H1 (cell line): ENCODE measurements at regions not wholly inside any gene's neighbourhood (a gene's known extent, or its start where the extent isn't known, plus 50 kb on each side); places are given as distances from the start of the nearest gene placed in this dataset.

ENCODE experiments used
- CTCF ChIA-PET: fragments of 300-600 bp; sonication (Branson Sonifier 250); formaldehyde crosslinking; loops from one replicate; lab custom pipeline; 2021; ENCODE audit not compliant: partially characterized antibody; lab: Charles Lee
- POLR2A ChIA-PET: fragments of 300-600 bp; sonication (Branson Sonifier 250); formaldehyde crosslinking; loops from one replicate; lab custom pipeline; 2021; ENCODE audit warnings: inconsistent platforms; ENCODE audit not compliant: partially characterized antibody; lab: Charles Lee
- DNase-seq, 2 experiments: peaks; one replicate each; pipeline versions ENCODE4 v3.0.0 to v3.0.0-alpha.2; 2010 to 2022; ENCODE audit warnings: low spot score in 2 of 2, low read depth in 1 of 2, mixed read lengths in 1 of 2
- FAIRE-seq: peaks from 2 replicates; lab custom pipeline; 2011; peaks lifted over from hg19 to GRCh38; lab: Jason Lieb, UNC
- H2AFZ ChIP-seq: 2 replicates; pipeline ENCODE4 v1.8.1; 2012; ENCODE audit warnings: low read length, inconsistent platforms
- H2AK5ac ChIP-seq: 2 replicates; pipeline ENCODE4 v1.6.1; 2013; ENCODE audit warnings: low read depth, low read length
- H2BK120ac ChIP-seq: replicated peaks from 2 replicates; pipeline ENCODE3; 2013; ENCODE audit warnings: low read depth, low read length, inconsistent platforms
- H2BK12ac ChIP-seq: 2 replicates; pipeline ENCODE4 v1.6.1; 2013; ENCODE audit warnings: low read depth, low read length
- H2BK15ac ChIP-seq: 2 replicates; pipeline ENCODE4 v1.6.1; 2013; ENCODE audit warnings: low read length
- H2BK20ac ChIP-seq: 2 replicates; pipeline ENCODE4 v1.6.1; 2013; ENCODE audit warnings: low read length
- H2BK5ac ChIP-seq: 2 replicates; pipeline ENCODE4 v1.6.1; 2013; ENCODE audit warnings: low read depth, low read length
- H3K14ac ChIP-seq: 2 replicates; pipeline ENCODE4 v1.6.1; 2013; ENCODE audit warnings: inconsistent platforms; ENCODE audit not compliant: insufficient read length
- H3K18ac ChIP-seq: 2 replicates; pipeline ENCODE4 v1.6.1; 2013; ENCODE audit warnings: low read length; ENCODE audit errors: extremely low read depth
- H3K23ac ChIP-seq: 2 replicates; pipeline ENCODE4 v1.6.1; 2013; ENCODE audit warnings: inconsistent platforms; ENCODE audit not compliant: insufficient read length
- H3K23me2 ChIP-seq: 2 replicates; pipeline ENCODE4 v1.6.1; 2013; ENCODE audit warnings: low read depth, low read length
- H3K27ac ChIP-seq: 2 replicates; pipeline ENCODE4 v1.6.1; 2011; ENCODE audit warnings: low read depth, low read length, inconsistent platforms
- H3K27me3 ChIP-seq, 4 experiments: replicated peaks in 1 of 4; 1 replicate in 1 of 4; 2 replicates in 3 of 4; pipeline versions ENCODE4 v1.6.1 to v1.8.1; 2011 to 2013; ENCODE audit warnings: low read length in 3 of 4, mild to moderate bottlenecking in 3 of 4, inconsistent platforms in 2 of 4, mixed read lengths in 2 of 4, moderate library complexity in 1 of 4; ENCODE audit not compliant: control insufficient read depth in 3 of 4, insufficient read depth in 3 of 4; ENCODE audit errors: extremely low read depth in 1 of 4
- H3K36me3 ChIP-seq, 4 experiments: 2 replicates each; pipeline versions ENCODE4 v1.6.1 to v1.8.1; 2011 to 2013; ENCODE audit warnings: mild to moderate bottlenecking in 4 of 4, low read length in 3 of 4, moderate library complexity in 2 of 4, control low read depth in 1 of 4, inconsistent platforms in 1 of 4; ENCODE audit not compliant: insufficient read depth in 4 of 4, control insufficient read depth in 2 of 4
- H3K4ac ChIP-seq: replicated peaks from 2 replicates; pipeline ENCODE3; 2013; ENCODE audit warnings: low read length, low read depth, mixed read lengths, inconsistent platforms; ENCODE audit not compliant: insufficient read length
- H3K4me1 ChIP-seq, 4 experiments: replicated peaks in 1 of 4; 1 replicate in 1 of 4; 2 replicates in 3 of 4; pipeline versions ENCODE4 v1.6.1 to v1.8.1; 2011 to 2013; ENCODE audit warnings: low read length in 3 of 4, inconsistent platforms in 2 of 4, mixed read lengths in 1 of 4; ENCODE audit not compliant: insufficient read depth in 4 of 4, control insufficient read depth in 3 of 4
- H3K4me2 ChIP-seq, 2 experiments: 2 replicates each; pipeline versions ENCODE4 v1.6.1 to v1.8.1; 2011 to 2013; ENCODE audit warnings: low read depth in 2 of 2, low read length in 2 of 2, control low read depth in 1 of 2, inconsistent platforms in 1 of 2, mild to moderate bottlenecking in 1 of 2; ENCODE audit not compliant: insufficient read depth in 1 of 2
- H3K4me3 ChIP-seq, 4 experiments: fragments of 200-600, 300-600 bp in 1 of 4; sonication (generic), shearing (Covaris generic), sonication (Bioruptor Twin) in 1 of 4; 2 replicates each; pipeline versions ENCODE4 v1.5.1 to v1.8.1; 2011 to 2016; ENCODE audit warnings: low read length in 4 of 4, low read depth in 3 of 4, control low read depth in 2 of 4, inconsistent platforms in 2 of 4, mild to moderate bottlenecking in 2 of 4, mixed read lengths in 1 of 4, moderate library complexity in 1 of 4; ENCODE audit not compliant: insufficient read depth in 2 of 4; ENCODE audit errors: extremely low read depth in 1 of 4
- H3K56ac ChIP-seq: replicated peaks from 2 replicates; pipeline ENCODE3; 2013; ENCODE audit warnings: low read depth, mild to moderate bottlenecking, mixed read lengths, low read length, inconsistent platforms; ENCODE audit not compliant: insufficient read length
- H3K79me1 ChIP-seq: 2 replicates; pipeline ENCODE4 v1.6.1; 2013; ENCODE audit warnings: low read depth, low read length, control low read depth
- H3K79me2 ChIP-seq, 2 experiments: 2 replicates each; pipeline versions ENCODE4 v1.6.1 to v1.8.1; 2012 to 2013; ENCODE audit warnings: low read length in 2 of 2, mild to moderate bottlenecking in 2 of 2, inconsistent platforms in 1 of 2; ENCODE audit not compliant: insufficient read depth in 2 of 2, control insufficient read depth in 1 of 2
- H3K9ac ChIP-seq, 4 experiments: replicated peaks in 1 of 4; 1 replicate in 1 of 4; 2 replicates in 3 of 4; pipeline versions ENCODE4 v1.6.1 to v1.8.1; 2011 to 2013; ENCODE audit warnings: low read depth in 3 of 4, low read length in 3 of 4, control low read depth in 2 of 4, mild to moderate bottlenecking in 2 of 4, moderate library complexity in 2 of 4, inconsistent platforms in 1 of 4; ENCODE audit errors: extremely low read depth in 1 of 4
- H3K9me3 ChIP-seq, 2 experiments: 2 replicates each; pipeline versions ENCODE4 v1.6.1 to v1.8.1; 2012 to 2013; ENCODE audit warnings: mild to moderate bottlenecking in 2 of 2, moderate library complexity in 2 of 2, control low read depth in 1 of 2, inconsistent platforms in 1 of 2, low read depth in 1 of 2, low read length in 1 of 2, mixed read lengths in 1 of 2; ENCODE audit not compliant: insufficient read depth in 2 of 2
- H4K20me1 ChIP-seq, 2 experiments: replicated peaks in 1 of 2; 2 replicates each; pipeline versions ENCODE3 to v1.8.1; 2011 to 2013; ENCODE audit warnings: inconsistent platforms in 2 of 2, low read length in 2 of 2, mild to moderate bottlenecking in 1 of 2; ENCODE audit not compliant: insufficient read depth in 2 of 2, control insufficient read depth in 1 of 2
- H4K5ac ChIP-seq: 2 replicates; pipeline ENCODE4 v1.6.1; 2013; ENCODE audit warnings: low read length, low read depth, mixed read lengths, inconsistent platforms; ENCODE audit not compliant: insufficient read length
- H4K8ac ChIP-seq: 2 replicates; pipeline ENCODE4 v1.8.0; 2013; ENCODE audit warnings: mild to moderate bottlenecking, moderate library complexity, low read length, inconsistent platforms; ENCODE audit not compliant: insufficient read depth; ENCODE audit errors: extremely low read depth
- H4K91ac ChIP-seq: replicated peaks from 2 replicates; pipeline ENCODE3; 2013; ENCODE audit warnings: low read length, mixed read lengths, inconsistent platforms; ENCODE audit not compliant: insufficient read length
- BACH1 ChIP-seq: IDR thresholded peaks from 2 replicates; pipeline ENCODE4 v1.6.1; 2012; ENCODE audit warnings: low read length, improper control_type of control experiment
- BCL11A ChIP-seq, 2 experiments: IDR thresholded peaks; one replicate each; pipeline ENCODE4 v1.6.1; 2011; ENCODE audit warnings: low read depth in 2 of 2, low read length in 2 of 2, mild to moderate bottlenecking in 2 of 2
- CBX8 ChIP-seq: fragments of 300-800, 300-1000 bp; sonication (generic); IDR thresholded peaks from 2 replicates; pipeline ENCODE4 v1.7.1; 2016; ENCODE audit warnings: low read depth, low read length, borderline replicate concordance
- CHD2 ChIP-seq: IDR thresholded peaks from 2 replicates; pipeline ENCODE4 v1.6.1; 2012; ENCODE audit warnings: low read length, improper control_type of control experiment
- CTBP2 ChIP-seq: IDR thresholded peaks from 2 replicates; pipeline ENCODE4 v1.7.0; 2011; ENCODE audit warnings: borderline replicate concordance, mild to moderate bottlenecking, moderate library complexity, mixed read lengths, low read length; ENCODE audit not compliant: insufficient read depth, insufficient read length
- POLR2A ChIP-seq, 2 experiments: IDR thresholded peaks; 1 replicate in 1 of 2; 2 replicates in 1 of 2; pipeline ENCODE4 v1.6.1; 2011; ENCODE audit warnings: low read depth in 2 of 2, low read length in 2 of 2, mild to moderate bottlenecking in 2 of 2; ENCODE audit errors: control extremely low read depth in 1 of 2
- POLR2AphosphoS5 ChIP-seq: IDR thresholded peaks from 2 replicates; pipeline ENCODE4 v1.6.1; 2011; ENCODE audit warnings: low read depth, low read length
- SP2 ChIP-seq: IDR thresholded peaks from 2 replicates; pipeline ENCODE4 v1.6.1; 2012; ENCODE audit warnings: mild to moderate bottlenecking, low read length, inconsistent platforms
- TAF7 ChIP-seq: optimal IDR thresholded peaks from 2 replicates; pipeline ENCODE3; 2011; ENCODE audit warnings: low read depth, mild to moderate bottlenecking, inconsistent platforms, low read length, moderate library complexity, borderline replicate concordance
- TEAD4 ChIP-seq: IDR thresholded peaks from 2 replicates; pipeline ENCODE4 v1.6.1; 2012; ENCODE audit warnings: low read depth, low read length, inconsistent platforms, mixed read lengths
- USF2 ChIP-seq: IDR thresholded peaks from 2 replicates; pipeline ENCODE4 v1.6.1; 2011; ENCODE audit warnings: low read length, improper control_type of control experiment
- WGBS, 2 experiments: shearing (Covaris generic) in 1 of 2; methylation state at CpG; one replicate each; pipeline versions ENCODE4 v1.1.6 to v1.1.7; 2013 to 2015; ENCODE audit warnings: low lambda C conversion rate in 2 of 2, mixed read lengths in 2 of 2, inconsistent platforms in 1 of 2, low coverage in 1 of 2, missing lambda C conversion rate in 1 of 2; ENCODE audit not compliant: insufficient replicate concordance in 2 of 2, insufficient coverage in 1 of 2, insufficient read length in 1 of 2; ENCODE audit errors: extremely low coverage in 1 of 2, missing lambda C conversion rate in 1 of 2; 5-methylcytosine and 5-hydroxymethylcytosine counted together

- no peak overlapping the region for H3K4ac ChIP-seq
- no peak overlapping the region for H3K14ac ChIP-seq
- peak in 1 of 2 experiments; percentile 76 for DNase-seq
- no peak overlapping the region for H3K9ac ChIP-seq
- peaks cover 0 to 36% (median 23%) of the 10 kb centered on the region in 4 experiments; a peak in 5 of 8 replicates for H3K36me3 ChIP-seq
- no peaks in the 10 kb centered on the region; a peak in 1 of 7 replicates for H3K27me3 ChIP-seq
- no peak overlapping the region for H4K8ac ChIP-seq
- no peaks in the 10 kb centered on the region for H3K9me3 ChIP-seq
- peaks cover 0 to 13% (median 10%) of the 10 kb centered on the region in 4 experiments; a peak in 5 of 7 replicates for H3K4me1 ChIP-seq
- no peak overlapping the region for H3K27ac ChIP-seq
- no peak overlapping the region for H3K23ac ChIP-seq
- ChIA-PET POLR2A (interaction anchor here (0.6 to 10.1 kb wide), 27 partner anchors 8 to 386 kb away, joined by 3 to 190 read pairs (median 4); partner anchors contain the start of gene POU3F1), CTCF (interaction anchor here (0.9 to 1.7 kb wide), 4 partner anchors 71 to 496 kb away, joined by 3 to 5 read pairs (median 3); no protein-coding TSS in a partner anchor)
- 81% methylated on average over 3 of the region's 3 CpGs; no CpG with 5 or more reads in 1 of the 2 experiments for WGBS, 2 experiments
- no peak overlapping the region for H2BK12ac ChIP-seq
- H4K20me1 ChIP-seq, result peaks cover 0 to 12% of the 10 kb centered on the region in 2 experiments
- H2BK15ac ChIP-seq, result no peak overlapping the region
- H2AFZ ChIP-seq, result no peak overlapping the region
- no peak overlapping the region for H3K18ac ChIP-seq
- H3K4me2 ChIP-seq, result peak overlapping the region in 1 of 2 experiments; percentile 7; a peak in 2 of 4 replicates
- H3K56ac ChIP-seq, result no peak overlapping the region
- H3K23me2 ChIP-seq, result peaks cover 2% of the 10 kb centered on the region
- no peak overlapping the region; the same call in 1 of the 2 replicates for H2BK20ac ChIP-seq
- FAIRE-seq, result no peak
- peaks cover 0 to 25% of the 10 kb centered on the region in 2 experiments; a peak in 2 of 4 replicates for H3K79me2 ChIP-seq
- no peaks in the 10 kb centered on the region; the same call in 1 of the 2 replicates for H3K79me1 ChIP-seq
- H2AK5ac ChIP-seq, result no peak overlapping the region; the same call in 1 of the 2 replicates
- no peak overlapping the region for H4K91ac ChIP-seq
- peak overlapping the region in 1 of 4 experiments; percentile 41; a peak in 2 of 8 replicates for H3K4me3 ChIP-seq
- no peak overlapping the region for H2BK120ac ChIP-seq
- H4K5ac ChIP-seq, result no peak overlapping the region
- peak overlapping the region; percentile 12; the same call in 1 of the 2 replicates for H2BK5ac ChIP-seq
- peak; percentile 11; the same call in 1 of the 2 replicates for TF ChIP-seq CHD2
- no peak for TF ChIP-seq CTBP2
- no peak for TF ChIP-seq USF2
- no peak for TF ChIP-seq CBX8
- peak; percentile 10 for TF ChIP-seq TAF7
- TF ChIP-seq BCL11A (IDR thresholded peaks at IDR 0.05; ENCODE audit: low read depth in 2 of 2, low read length in 2 of 2), result no peak
- TF ChIP-seq TEAD4, result no peak
- peak in 1 of 2 experiments; percentile 58; a peak in 1 of 3 replicates for TF ChIP-seq POLR2A (IDR thresholded peaks at IDR 0.05; ENCODE audit: control extremely low read depth in 1 of 2, low read depth in 2 of 2, low read length in 2 of 2)
- no peak for TF ChIP-seq SP2
- TF ChIP-seq POLR2AphosphoS5, result peak; percentile 89
- no peak for TF ChIP-seq BACH1
Measured at GRCh38 chr1:38431535-38432376, 385.2 kb upstream of the POU3F1 start.
